ENCODE measurements at regions not wholly inside any gene's neighbourhood (a gene's known extent, or its start where the extent isn't known, plus 50 kb on each side); places are given as distances from the start of the nearest gene placed in this dataset.

DNA sequence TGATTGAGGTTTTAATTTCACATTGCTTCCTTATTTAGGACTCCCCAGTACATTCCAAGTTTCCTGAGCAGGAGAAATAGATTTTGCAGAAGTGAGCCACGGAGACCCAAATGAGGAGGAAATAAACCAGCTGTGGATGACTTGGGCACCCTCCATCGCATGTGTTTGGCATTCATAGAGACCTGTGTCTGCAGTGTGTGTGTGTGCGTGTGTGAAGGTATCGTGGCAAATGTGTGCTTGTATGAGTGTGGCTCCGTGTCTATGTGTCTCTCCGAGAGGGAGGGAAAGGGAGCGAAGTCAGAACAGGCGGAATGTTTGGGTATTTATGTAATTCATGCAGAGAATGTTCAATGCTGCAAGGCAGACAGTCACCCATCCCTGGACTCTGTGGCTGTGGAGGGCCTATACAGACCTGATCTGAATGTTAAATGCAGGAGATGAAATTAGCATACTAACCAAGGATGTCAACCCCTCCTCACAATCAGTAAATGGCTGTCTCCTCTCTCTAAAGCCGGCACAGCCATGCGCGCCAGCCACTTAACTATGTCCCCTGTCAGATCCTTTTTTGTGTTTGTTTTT, 186.0 kb upstream of the ZFHX3 start:
- no peak for TF ChIP-seq CTCF (IDR thresholded peaks at IDR 0.05; ENCODE audit: low read depth, low read length, poor library complexity, severe bottlenecking)
- no peak for TF ChIP-seq EZH2phosphoT487 (IDR thresholded peaks at IDR 0.05; ENCODE audit: borderline replicate concordance, low read length)

Data from DOHH2 (cell line).